Suppressor macrophage treated with lipopolysaccharide for 4 hours (primary cell): ENCODE measurements at regions not wholly inside any gene's neighbourhood (a gene's known extent, or its start where the extent isn't known, plus 50 kb on each side); places are given as distances from the start of the nearest gene placed in this dataset.

Source experiments
- DNase-seq: peaks from one replicate; pipeline ENCODE4 v3.0.0-alpha.2; 2020

DNA sequence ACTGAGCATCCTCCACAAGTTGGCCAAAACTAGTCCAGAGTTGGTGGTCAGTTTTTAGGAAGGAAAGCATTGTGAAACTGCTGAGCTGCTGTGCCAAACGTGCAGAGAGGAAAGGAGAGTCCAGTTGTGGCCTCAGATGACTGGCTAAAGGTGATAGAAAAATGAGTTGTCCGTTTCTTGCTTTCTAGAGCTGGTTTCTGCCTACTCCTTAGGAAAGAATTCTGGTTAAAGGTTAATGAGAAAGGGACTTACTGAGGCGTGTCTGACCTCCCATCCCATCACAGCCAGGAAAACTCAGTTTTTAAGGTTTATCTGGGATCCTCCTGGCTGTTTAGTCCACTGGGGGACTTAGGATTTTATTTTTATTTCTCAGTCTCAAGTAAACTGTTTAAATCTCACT, 1186.3 kb downstream of the UQCRFS1 start:
- no peak for DNase-seq

DNA sequence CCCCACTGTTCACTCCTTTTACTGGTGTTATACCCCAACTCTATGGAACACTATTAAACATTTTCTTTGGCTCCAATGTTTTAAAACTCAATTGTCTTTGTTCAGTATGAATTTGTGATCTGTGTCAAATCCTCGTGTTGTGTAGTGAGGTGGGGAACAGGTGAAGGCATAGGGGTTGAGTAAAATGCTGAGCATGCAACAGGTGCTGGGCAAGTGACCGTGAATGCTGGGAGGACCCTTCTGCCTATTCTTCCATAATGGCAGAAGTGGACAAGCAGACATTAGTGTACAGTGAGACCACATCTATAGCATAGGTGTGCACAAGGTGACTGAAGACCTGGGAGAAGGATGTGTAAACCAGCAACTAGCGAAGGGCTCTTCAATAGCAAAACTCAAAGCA, 1188.0 kb downstream of the UQCRFS1 start:
- DNase-seq: no peak

DNA sequence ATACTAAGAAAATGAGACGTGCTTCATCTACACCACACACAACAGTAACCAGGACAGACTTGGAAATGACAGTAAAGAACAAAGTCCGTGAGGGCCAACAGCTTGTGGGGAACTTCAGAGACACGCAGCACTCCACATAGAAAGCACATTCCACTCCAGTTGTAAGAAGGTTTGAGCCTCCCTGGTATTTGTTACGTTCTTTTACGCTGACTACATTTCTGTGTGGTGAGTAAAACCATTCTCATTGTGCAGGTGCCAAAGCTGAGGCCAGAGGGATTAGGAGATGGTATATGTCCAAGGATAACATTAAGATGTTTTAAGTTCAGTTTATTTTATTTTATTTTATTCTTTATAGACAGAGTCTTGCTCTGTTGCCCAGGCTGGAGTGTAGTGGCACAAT, 1189.9 kb downstream of the UQCRFS1 start:
- DNase-seq: no peak

DNA sequence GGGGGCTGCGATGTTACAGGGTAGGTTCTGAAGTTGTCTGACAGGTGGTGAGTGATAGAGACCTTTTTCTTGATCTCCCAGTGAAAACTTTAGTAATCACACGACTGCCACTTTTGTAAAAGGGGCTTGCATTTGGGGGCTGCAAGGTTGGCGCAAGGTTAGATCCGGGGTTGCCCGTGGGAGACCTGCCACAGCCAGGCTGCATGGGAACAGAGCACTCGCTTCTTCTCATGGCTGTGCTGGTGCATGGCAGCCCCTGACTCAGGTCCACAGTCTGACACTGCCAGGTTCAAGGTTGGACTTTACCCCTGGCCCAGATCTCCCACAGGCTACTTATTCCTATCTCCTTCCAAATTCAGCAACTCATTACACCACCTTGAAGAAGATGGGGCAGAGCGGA, 1190.4 kb downstream of the UQCRFS1 start:
- no peak for DNase-seq

DNA sequence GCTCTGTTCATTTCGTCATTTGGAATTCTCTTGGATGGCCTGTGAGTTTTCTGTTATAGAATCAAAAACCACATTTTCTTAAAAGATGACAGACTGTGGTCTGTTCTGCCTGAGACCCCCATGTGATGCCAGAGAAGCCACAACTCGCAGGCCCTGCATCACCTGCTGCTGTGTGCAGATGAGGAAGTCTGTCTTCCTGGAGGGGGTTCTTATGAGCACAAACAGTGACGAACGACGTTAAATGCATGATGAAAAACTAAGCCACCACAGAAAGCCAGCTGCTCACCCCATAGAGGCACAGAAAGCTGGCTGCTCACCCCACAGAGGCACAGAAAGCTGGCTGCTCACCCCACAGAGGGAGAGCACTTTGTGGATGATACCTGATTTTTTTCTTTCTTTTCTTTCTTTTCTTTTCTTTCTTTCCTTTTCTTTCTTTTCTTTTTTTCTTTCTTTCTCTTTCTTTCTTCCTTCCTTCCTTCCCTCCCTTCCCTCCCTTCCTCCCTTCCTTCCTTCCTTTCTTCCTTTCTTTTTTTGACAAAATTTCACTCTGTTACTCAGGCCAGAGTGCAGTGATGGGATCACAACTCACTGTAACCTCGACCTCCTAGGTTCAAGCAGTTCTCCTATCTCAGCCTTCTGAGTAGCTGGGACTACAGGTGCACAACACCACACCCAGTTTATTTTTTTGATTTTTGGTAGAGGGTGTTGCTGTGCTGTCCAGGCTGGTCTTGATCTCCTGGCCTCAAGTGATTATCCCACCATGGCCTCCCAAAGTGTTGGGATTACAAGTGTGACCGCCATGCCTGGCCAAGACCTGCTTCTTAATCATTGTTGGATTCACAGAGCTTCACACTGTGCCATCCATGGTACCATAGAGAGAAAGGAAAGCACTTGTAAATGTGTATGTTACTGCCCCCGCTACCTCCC, 1191.4 kb downstream of the UQCRFS1 start:
- no peak for DNase-seq

DNA sequence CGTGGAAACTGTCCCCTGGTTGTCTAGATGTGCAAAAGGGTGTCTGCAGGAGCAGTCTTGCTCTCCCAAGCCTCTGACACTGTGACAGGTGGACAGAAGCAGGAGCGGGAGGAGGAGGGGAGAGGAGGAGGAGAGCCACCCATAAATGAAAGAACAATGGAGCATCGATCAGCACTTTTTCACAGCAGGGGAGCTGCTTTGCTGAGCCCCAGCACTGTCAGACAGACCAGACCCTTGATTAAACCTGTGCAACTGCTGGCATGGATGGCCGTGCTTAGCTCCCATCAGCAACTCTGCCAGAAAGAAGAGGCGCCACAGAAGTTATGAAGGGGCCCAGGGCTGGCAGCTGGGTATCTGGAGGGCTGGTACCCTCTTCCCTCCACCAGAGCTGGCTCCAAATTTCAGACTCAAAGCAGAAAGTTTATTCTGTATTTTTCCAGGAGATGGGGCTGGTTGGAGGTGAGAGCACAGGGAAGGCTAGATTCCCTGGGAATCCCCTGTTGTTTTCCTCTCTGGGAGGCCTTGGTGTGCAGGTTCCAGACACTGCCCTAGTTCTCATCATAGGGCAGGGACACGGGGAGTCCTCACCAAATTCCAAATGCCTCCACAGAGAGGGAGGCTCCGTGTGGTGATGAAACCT, 1192.2 kb downstream of the UQCRFS1 start:
- DNase-seq: no peak

DNA sequence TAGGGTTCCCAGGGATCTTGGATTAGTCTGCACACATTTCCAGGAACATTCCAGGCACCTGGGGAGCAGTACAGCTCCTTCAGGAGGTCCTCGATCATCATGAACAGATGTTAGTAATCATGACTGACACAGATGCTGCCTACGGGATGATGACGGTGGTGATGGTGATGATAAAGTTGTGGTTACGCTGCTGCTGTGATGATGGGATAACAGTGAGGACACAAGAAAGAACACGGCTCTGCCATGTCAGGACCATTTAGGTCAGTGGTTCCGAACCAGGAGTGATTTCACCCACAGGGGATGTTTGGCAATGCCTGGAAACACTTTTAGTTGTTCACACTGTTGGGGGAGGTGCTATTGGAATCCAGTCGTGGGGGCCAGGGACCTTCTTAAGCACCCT, 1193.0 kb downstream of the UQCRFS1 start:
- no peak for DNase-seq

DNA sequence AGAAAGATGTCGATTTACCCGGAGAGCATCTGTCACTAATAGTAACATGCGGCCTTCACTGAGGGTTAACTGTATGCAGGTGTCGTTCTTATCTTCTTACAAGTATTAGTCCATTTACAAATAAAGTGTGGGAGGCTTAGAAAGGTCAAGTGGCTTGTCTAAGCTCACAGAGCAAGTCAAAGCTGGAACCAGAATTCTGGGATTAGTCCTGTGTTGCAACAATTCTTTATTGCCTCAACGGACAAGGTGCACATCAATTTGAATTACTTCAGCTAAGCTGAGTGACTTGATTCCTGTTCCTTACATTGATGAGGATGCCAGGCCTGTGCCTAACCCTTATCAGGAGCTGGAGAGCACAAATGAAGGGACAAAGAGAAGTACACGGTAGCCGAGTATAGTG, 1193.6 kb downstream of the UQCRFS1 start:
- DNase-seq: no peak

DNA sequence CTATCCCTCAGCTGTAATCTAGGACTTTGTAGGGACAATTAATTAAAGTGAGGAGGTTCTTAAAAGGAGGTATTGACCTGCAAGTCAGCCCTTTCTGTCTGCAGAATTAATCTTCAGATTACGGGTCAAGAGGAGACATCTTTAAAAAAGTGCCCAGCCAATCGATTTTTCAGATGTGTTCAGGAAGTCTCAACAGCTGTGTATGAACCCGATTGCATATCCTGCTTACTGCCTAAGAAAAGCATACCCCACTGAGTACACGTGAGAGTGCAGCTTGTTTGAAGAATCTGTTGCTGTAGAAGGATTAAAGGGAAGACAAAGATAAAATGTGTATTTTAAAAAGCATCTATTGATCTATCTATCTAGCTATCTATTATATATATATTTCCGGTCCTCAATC, 1194.5 kb downstream of the UQCRFS1 start:
- no peak for DNase-seq

DNA sequence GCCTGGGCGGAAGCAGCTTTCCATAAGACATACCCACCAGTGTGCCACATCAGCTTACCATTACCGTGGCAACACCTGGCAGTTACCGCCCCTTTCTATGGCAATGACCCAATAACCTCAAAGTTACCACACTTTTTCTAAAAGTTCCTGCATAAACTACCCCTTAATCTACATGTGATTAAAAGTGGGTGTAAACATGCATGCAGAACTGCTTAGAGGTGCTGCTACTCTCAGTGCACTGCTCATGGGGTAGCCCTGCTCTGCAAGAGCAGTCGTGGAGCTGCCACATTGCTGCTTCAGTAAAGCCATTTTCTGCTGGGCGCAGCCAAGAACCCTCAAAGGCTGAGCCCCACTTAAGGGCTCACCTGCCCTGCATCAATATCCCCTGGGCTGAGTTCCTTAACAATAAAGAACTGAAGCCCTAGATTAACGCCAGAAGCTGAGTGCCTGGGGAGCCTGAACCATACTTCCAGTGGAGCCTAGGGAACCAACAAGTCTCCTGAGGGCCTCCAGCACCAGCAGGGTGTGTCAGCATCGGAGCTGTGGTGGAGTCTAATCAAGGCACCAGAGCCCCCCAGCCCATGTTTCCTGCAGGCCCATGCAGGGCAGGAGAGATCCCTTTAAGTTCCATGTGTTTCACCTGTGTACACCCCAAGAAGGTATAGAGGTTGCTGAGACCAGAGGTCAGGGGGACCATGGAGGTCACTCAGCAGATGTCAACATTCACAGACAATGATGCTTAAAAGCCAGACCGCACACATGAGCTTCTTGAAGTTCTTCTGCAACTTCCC, 1198.1 kb downstream of the UQCRFS1 start:
- DNase-seq: no peak

DNA sequence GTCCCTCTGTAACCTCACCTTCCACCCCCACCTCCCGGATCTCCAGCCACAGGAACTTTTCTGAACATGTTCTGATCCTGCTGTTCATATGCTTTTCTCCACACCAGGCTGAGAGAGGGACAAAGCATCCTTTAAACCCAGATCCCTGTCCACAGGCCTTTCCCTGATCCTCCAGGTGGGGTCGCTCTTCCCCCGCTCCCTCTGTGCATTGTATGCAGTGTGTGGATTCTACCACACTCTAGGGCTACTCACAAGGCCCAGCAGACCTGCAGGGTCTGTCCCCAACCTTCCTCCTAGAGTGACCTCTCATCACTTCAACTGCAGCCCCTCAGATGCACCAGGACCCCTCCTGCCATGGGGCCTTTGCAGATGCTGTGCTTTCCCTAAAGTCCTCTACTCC, 1200.6 kb downstream of the UQCRFS1 start:
- DNase-seq: no peak

DNA sequence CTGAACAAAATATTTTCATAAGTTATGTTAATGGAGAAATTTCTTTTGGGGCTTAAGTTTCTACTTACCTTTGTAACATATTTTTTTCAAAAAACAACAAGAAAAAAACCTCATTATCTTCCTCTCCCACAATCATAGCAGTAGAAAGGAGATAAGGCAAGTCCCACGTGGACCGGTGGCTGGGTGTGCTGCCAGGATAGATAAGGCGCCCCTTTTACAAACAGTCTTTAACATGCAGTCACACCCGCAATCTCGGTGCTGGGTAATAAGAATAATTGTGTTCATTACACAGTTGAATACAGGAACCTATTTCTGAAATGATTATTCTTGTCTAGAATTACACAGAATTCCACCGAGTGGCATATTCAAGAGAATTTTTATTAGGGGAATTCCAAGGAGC, 1202.3 kb downstream of the UQCRFS1 start:
- no peak for DNase-seq

DNA sequence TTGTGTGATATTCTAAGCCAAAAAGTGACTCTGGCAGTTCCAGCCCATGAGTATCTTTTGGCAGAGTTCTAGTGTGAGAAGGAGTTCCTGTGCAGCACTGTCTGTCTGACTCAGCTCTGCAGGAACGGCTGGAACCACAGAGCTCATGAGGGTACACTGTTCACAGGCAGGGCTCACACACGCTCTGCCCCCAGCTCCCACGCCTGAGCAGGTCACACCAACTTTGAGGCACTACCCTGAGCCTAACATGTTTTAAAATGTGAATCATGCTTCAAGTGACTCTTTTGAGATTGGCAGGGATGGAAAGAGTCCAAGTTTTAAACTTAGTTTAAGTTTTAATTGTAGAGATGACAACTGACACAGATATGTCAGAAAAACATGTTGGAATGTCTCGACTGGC, 1203.3 kb downstream of the UQCRFS1 start:
- DNase-seq: no peak

DNA sequence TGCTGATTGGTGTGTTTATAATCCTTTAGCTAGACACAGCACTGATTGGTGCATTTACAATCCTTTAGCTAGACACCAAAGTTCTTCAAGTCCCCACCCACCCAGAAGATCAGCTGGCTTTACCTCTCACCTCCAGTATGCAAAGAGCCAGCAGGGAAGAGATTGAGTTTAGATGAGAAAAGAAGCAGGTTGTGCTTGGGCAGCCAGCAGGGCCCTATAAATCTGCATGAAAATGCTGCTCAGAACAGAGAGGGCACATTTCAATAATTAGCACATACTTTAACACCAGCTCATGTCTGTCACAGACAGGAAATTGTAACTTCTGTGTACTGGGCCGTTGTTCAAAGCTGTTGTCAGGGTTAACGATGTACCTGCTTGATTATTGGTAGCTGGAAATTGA, 1204.3 kb downstream of the UQCRFS1 start:
- DNase-seq: no peak

DNA sequence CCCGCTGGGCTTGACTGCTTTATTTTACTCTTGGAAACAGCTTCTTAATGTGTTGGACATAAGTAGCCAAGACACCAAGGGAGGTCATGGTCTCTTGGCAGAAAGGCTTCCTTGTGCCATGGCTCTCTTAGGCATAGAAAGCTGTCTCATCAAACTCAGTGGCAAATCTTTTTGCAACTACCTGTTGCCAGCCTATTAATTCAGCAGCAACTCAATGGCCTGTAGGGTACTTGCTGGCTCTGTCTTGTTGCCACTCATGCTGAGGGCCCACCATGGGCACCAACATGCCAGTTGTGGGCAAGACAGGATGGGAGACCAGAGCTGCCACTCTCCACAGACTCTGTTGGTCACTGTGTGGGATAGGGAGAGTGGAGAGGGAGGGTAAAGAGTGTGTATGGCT, 1209.4 kb downstream of the UQCRFS1 start:
- no peak for DNase-seq

DNA sequence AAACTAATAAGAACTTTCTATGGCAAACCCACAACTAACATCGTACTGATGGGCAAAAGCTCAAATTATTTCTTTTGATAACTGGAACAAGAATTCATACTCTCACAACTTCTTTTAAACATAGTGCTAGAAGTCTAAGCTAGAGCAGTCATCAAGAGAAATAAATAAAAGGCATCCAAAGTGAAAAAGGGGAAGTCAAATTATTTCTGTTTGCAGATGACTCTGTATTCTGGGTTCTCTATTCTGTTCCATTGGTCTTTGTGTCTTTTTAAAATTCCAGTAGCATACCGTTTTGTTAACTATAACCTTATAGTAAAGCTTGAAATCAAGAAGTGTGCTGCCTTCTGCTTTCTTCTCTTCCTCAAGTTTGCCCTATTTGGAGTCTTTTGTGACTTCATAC, 1215.9 kb downstream of the UQCRFS1 start:
- DNase-seq: no peak

DNA sequence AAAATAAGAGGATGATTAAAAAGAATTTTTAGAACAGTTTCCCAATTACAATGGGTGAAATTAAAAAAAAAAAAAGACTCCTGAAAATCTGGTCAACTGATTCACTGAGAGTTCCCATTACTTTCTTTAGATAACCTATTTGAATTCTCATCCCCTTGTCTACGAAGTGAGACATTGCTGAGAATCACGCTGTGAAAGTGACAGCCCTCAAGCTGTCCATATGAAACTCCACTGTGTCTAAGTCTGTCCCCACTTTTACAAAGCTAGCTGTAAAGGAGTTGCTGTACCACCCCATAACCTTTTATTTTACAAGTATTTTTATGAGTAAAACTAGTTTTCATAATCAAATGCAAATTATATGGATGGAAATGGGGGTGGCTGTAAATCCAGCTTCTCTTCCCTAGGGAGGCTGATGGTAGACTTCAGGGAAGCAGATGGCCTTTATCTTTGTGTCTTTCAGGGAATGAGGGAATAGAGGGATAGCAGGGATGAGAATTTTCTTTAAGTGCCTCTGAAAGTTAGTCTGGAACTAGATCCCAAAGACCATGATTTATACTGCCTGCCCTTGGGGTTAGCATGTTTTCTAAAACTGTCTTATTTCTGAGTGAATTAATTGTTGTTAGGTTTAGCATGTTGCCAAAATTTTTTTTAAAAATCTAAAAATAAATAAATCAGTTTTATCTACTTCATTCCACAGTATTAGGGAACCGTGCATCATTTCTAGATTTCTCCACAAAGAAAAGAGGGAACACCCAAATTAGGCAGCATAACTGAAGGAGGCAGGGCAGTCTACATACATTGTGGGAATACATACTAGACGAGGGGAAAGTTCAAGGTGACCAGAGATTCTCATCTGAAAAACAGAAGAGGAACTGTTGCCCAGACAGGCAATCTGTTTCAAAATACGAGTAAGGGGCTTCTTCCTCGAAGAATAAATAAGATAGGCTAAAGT, 1219.1 kb downstream of the UQCRFS1 start:
- no peak for DNase-seq

DNA sequence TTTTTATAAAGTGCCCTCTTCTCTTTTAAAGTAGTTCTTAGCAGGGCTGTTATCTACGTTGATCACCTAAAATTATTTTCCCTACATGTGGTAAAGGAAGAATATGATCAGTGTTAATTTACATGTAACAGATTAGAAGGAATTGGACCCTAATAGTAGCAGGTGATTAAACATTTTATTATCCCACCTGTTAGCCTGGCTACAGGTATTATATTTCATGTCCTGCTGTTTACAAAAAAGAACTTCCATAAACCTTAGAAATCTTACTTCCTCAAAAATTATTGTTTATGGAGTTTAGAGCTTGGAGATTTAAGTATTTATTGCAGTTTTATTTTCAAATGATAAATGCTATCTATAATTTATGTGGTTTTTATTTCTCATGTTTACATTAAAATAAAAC, 1226.7 kb downstream of the UQCRFS1 start:
- no peak for DNase-seq

DNA sequence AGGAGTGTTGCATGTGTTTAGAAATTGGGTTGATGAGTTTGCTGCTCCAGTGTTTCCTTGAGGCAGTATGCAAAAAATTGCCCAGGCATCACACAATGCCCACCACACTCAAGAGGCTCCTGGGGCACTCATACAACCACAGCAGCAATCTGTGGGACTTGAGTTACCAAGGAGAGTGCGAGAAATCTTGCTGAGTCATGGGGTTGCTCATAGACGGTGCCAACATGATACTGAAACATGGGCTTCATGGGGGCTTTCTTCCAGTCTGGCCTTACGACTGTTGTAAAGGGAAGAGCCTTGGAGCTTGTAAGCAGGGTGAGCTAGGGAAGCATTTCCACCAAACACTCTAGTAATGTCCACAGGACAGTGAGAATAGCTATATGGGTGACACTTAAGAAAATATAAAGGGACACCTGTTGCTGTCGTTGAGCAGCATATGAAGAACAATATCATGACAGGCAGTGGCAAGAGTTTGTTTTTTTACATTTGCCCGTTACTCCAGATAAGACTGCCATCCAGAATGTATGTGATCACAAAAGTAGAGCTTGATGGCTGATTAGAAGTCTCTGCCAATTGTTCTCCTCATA, 1237.4 kb downstream of the UQCRFS1 start:
- DNase-seq: no peak

DNA sequence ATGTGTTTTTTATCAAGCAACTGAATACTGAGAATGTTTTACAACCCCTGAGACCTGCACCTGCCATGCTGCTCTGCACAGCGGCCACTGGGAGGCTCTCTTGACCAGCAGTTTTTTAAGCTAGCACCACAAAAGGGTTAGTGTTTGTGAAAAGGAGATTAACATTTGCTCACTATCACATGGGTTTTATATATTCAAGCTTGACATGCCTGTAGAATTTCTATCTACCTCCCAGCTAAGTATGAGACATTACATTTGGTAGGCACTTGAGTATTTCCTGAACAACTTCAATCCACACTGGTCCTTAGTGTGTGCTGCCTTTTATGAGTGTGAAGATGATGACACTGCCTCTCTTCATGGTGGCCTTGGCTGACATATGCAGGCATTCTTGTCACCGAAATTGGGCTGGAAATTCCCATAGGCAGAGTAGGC, 1238.9 kb downstream of the UQCRFS1 start:
- no peak for DNase-seq

DNA sequence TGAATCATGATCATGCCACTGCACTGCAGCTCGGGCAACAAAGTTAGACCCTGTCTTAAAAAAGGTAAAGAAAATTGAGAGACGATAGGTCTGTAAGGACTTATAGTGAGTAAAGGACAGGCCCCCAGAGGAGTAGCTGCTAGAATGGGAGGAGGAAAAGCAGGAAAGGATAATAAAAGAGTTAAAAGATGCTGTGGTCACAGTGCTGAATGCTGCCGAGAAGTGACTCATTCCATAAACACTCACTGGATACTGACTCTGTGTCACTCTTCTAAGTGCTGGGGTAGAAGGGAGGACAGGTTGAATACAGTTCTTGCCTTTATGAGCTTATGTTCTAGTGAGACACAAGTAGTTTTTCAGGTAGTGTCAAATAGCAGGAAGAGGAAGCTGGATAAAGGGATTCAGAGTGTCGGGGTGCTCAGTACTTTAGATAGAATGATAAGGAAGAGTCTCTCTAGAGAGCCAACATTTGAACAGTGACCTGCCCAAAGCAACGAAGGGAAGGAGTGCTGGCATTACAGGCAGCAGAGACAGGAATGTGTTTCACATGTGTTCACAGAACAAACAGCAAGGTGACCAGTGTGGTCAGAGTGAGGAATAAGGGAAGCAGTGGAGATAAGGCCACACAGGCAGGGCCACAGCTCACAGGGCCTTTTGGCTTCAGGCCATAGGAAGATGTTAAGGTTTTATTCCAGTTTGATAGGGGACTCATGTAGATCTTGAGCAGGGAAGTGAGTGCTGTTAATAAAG, 1240.5 kb downstream of the UQCRFS1 start:
- DNase-seq: no peak
